IPS-NIHi7 (cell line): ENCODE measurements at regions not wholly inside any gene's neighbourhood (a gene's known extent, or its start where the extent isn't known, plus 50 kb on each side); places are given as distances from the start of the nearest gene placed in this dataset.
A peak's percentile ranks its signal among the peaks of the same experiment; 100 is the strongest.

Experiments used
- DNase-seq: peaks from one replicate; pipeline ENCODE4 v3.0.0; 2012; ENCODE audit warnings: mixed read lengths; ENCODE audit errors: extremely low spot score

DNA sequence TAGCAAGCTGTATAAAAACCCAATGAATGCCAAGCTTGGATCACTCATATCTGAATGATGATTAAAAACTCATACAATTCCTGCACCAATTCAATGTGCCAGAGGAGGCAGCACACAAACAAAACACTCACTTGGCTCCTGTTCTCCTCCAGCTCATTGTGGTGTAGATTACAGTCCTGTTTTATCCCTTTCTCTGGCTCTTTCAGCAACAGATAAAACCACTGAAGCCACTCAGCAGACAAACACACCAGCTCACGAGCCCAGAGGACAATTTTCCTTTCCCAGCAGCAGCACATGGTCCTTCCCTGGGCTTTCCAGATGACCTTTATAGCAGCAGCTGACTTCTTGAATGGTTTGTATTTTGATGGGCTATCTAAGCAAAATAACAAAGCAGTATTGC, 107.3 kb upstream of the STARD3NL start:
- peak; percentile 76 for DNase-seq

DNA sequence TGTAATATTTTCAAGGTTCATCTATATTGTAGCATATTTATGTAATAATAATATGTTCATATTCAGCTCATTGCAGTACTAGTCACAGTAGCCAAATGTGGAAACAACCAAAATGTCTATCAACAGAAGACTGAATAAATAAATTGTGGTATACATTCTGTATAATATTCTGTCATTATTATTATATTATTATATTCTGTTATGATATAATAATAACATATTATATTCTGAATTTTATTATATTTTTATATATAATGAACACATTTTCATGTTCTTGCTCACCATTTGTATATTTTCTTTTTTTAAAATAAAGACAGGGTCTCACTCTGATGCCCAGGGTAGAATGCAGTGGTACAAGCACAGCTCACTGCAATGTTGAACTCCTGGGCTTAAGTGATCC, 91.2 kb upstream of the STARD3NL start:
- no peak for DNase-seq

DNA sequence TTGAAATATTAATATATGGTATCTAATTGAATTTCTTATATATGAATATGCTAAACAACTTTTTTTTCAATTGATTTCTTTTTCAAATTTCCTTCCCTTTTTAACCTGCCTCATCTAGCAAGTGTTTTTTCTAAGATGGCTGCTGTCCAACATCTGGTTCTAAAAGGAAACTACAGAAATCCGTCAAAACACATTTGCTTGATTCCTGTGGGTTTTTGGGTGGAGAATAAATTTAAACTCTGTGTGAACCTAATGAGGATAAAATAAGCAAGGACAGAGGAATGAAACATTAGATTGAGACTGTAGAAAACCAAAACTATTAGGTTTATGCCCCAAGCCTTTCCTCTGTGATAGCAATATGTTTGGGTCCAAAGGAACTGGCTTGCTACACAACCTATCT, 75.5 kb upstream of the STARD3NL start:
- DNase-seq: no peak

DNA sequence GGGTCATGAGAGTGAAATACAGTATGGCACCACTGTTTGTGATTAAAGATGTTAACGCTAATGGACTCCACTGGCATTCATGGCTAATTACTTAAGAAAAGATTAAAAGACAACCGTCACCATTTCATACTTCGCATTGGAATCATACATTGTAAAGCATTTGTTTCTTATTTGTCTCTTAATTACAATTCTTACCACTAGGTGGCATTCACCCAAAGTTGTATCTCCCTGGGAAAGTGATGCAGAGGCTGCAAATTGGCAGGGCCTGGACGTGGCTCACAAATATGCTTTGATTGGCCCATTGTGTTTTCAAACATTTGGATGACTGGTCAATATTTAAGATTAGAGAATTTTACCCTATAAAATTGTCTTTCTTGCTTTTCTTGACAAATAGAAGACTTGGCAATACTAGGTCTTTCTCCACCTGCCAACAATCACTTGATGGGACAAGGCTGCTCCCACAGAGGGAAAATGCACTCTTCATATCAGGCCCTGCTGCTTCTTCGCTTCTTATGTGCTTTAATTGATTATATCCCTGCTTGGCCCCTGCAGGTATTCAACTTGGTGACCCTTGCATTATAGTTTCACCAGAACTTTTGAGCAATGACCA, 72.1 kb upstream of the STARD3NL start:
- peak; percentile 46 for DNase-seq

DNA sequence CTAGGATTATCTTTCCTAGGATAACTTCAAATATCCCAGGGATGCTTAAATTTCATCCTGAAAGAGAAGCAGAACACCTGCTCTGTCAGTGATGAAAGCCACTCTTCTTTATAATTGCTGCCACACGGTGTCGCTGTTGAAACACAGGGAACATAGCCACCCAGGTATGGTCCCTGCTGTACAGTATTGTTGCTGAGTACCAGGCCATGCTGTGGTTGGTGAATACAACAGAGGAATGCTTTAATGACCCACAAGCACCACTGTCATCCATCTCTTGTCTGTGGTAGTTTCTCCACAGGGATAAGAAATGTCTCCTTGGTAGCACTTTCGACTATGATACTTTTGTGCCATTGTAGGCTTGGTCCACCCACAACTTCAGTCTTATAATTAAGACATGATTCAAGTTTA, 70.6 kb upstream of the STARD3NL start:
- peak; percentile 80 for DNase-seq

DNA sequence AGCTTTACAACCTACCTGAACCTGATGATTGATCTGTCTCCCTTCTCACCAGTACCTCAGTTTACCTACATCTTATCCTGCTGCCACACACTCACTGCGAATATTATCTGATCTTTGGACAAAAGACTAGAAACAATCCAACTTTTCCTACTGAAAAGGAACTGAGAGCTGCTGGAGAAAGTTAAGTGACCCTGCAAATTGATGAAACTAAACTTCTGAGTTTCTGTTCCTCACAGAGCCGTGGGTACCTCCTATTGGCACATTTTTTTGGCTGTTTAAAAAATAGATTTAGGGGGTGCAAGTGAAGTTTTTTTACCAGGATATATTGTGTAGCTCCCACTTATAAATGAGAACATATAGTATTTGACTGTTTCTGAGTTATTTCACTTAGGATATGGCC, 66.0 kb upstream of the STARD3NL start:
- DNase-seq: no peak

DNA sequence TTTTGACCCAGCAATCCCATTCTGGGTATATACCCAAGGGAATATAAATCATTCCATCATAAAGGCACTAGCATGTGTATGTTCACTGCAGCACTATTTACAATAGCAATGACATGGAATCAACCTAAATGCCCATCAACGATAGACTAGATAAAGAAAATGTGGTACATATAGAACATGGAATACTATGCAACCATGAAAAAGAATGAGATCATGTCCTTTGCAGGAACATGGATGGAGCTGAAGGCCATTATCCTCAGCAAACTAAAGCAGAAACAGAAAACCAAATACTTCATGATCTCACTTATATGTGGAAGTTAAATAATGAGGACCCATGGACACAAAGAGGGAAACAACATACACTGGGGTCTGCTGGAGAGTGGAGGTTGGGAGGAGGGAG, 58.0 kb upstream of the STARD3NL start:
- DNase-seq: no peak

DNA sequence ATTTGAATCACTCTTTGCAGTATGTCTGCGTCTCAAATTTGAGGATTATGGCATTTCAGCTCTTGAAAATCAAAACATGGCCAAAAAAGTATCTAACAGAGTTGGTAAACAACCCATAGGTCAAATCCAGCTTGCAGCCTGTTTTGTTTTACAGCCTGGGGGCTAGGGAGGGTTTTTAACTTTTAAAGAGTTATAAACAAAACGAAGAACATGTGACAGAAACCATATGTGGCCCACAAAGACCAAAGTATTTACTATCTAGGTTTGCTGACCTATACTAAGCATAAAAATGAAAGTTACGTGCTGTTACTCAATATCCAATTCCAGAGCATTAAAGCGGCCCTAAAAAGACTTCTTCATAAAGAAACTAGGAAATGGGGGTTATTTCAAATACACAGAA, 55.5 kb upstream of the STARD3NL start:
- DNase-seq: no peak

DNA sequence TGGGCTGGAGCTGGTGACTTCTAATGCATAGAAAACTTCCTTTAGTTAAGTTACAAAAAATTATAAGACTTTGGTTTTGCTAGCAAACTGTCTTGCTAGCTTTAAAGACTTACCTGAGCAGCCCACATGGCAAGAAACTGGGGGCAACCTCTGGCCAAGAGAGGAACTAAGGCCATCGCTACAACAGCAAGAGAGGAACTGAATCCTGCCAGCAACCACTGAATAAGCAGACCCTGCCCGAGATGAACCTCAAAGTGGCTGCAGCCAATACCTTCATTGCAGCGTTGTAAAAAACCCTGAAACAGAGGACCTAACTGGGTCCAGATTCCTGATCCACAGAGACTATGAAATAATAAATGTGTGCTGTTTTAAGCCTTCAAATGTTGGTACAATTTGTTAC, 54.6 kb upstream of the STARD3NL start:
- no peak for DNase-seq

DNA sequence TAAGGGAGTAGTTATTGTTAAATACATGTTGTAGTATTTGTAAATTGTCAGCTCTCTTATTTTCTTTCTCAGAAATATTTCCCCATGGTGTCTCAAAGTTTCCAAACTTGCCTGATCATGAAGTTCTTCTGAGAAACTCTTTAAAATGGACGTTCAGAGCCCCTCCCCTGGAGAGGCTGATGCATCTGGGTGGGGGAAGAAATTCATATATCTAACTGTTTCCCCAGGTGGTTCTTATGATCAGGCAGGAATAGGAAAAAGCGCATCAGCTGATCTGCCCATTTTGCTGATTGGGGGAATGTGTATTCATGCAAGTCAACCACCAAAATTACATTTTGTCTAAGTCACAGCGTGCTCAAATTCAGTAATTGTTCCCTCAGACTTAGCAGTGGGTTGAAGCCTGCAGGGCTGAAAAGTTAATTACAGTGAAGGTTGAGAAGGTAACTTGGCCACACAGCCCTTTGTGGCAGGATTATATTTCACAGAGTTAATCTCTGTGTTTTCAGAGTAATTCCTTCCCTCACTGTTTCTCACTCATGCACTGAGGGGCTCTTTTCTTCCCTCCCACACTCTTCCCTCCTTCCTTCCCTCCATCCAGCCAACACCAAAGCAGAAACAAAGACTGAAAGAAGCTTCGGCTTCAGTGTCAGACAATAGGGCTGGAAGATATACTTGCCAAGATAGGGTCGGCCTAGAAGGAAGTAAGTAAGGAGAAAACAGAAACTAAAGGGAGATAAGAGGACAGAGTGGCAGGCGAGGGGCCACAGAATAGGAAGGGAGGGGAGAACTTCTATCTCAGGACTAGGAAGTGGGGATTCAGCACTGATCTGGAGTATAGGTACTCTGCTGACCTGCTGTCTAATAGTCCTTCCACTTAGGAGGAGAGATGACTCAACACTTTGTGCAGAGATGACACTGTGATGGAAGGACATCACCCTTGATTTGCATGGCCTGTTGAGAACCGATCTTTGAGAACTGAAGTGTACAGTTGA, 50.5 kb upstream of the STARD3NL start:
- DNase-seq: no peak
